Endothelial cell of umbilical vein (primary cell): ENCODE measurements at regions not wholly inside any gene's neighbourhood (a gene's known extent, or its start where the extent isn't known, plus 50 kb on each side); places are given as distances from the start of the nearest gene placed in this dataset.

ENCODE experiments used
- BruUV-seq: library from RNA; stranded (reverse); fragments of 400-500 nt; replicated peaks from 2 replicates; lab custom pipeline; 2021; lab: Mats Ljungman, UMichigan
- CTCF ChIA-PET: fragments of 300-600, 350-600 bp; sonication (Branson Sonifier 250); formaldehyde crosslinking; loops from one replicate; lab custom pipeline; 2021; ENCODE audit warnings: antibody characterized with exemption, inconsistent platforms; lab: Charles Lee
- POLR2A ChIA-PET: fragments of 300-600, 350-600 bp; sonication (Branson Sonifier 250); formaldehyde crosslinking; loops from one replicate; lab custom pipeline; 2021; ENCODE audit warnings: antibody characterized with exemption, inconsistent platforms; lab: Charles Lee
- DNase-seq: peaks from one replicate; pipeline ENCODE4 v3.0.0-alpha.2; 2011; ENCODE audit warnings: low read depth, low spot score
- FAIRE-seq: peaks from 2 replicates; lab custom pipeline; 2011; peaks lifted over from hg19 to GRCh38; lab: Jason Lieb, UNC
- H2AFZ ChIP-seq: 2 replicates; pipeline ENCODE4 v1.6.0; 2012; ENCODE audit warnings: low read depth, low read length, control low read depth, inconsistent platforms
- H3K27ac ChIP-seq: 2 replicates; pipeline ENCODE4 v1.5.1; 2011; ENCODE audit warnings: low read depth, mild to moderate bottlenecking, control low read depth, low read length, moderate library complexity; ENCODE audit not compliant: insufficient read depth
- H3K27me3 ChIP-seq, 2 experiments: 2 replicates each; pipeline versions ENCODE4 v1.6.0 to v1.6.1; 2011; ENCODE audit warnings: low read length in 2 of 2, mixed read lengths in 1 of 2; ENCODE audit not compliant: control insufficient read depth in 2 of 2, insufficient read depth in 2 of 2
- H3K36me3 ChIP-seq, 2 experiments: 2 replicates in 1 of 2; 3 replicates in 1 of 2; pipeline ENCODE4 v1.5.1; 2011; ENCODE audit warnings: low read length in 2 of 2, mild to moderate bottlenecking in 1 of 2, moderate library complexity in 1 of 2; ENCODE audit not compliant: control insufficient read depth in 2 of 2, insufficient read depth in 2 of 2; ENCODE audit errors: extremely low read depth in 1 of 2
- H3K4me1 ChIP-seq: 3 replicates; pipeline ENCODE4 v1.5.1; 2011; ENCODE audit warnings: mild to moderate bottlenecking, low read length; ENCODE audit not compliant: control insufficient read depth, insufficient read depth; ENCODE audit errors: extremely low read depth
- H3K4me2 ChIP-seq: 2 replicates; pipeline ENCODE4 v1.6.1; 2011; ENCODE audit warnings: low read length, control low read depth, mixed read lengths; ENCODE audit not compliant: insufficient read depth
- H3K4me3 ChIP-seq, 3 experiments: fragments of 200-600 bp in 1 of 3; sonication (generic), shearing (Covaris generic) in 1 of 3; replicated peaks in 1 of 3; 2 replicates each; pipeline ENCODE4 v1.5.1; 2011 to 2016; ENCODE audit warnings: control low read depth in 3 of 3, low read length in 3 of 3, mild to moderate bottlenecking in 2 of 3, inconsistent platforms in 1 of 3, low read depth in 1 of 3, moderate library complexity in 1 of 3; ENCODE audit not compliant: insufficient read depth in 1 of 3
- H3K79me2 ChIP-seq: 2 replicates; pipeline ENCODE4 v1.6.0; 2012; ENCODE audit warnings: low read length, inconsistent platforms; ENCODE audit not compliant: control insufficient read depth, insufficient read depth
- H3K9ac ChIP-seq: replicated peaks from 2 replicates; pipeline ENCODE3; 2011; ENCODE audit warnings: low read length, control low read depth; ENCODE audit not compliant: insufficient read depth; ENCODE audit errors: extremely low read depth
- H3K9me1 ChIP-seq: replicated peaks from 3 replicates; pipeline ENCODE4 v1.6.0; 2011; ENCODE audit warnings: mild to moderate bottlenecking, low read length; ENCODE audit not compliant: control insufficient read depth, insufficient read depth; ENCODE audit errors: extremely low read depth
- H3K9me3 ChIP-seq: replicated peaks from 2 replicates; pipeline ENCODE4 v1.5.1; 2012; ENCODE audit warnings: low read length, inconsistent platforms; ENCODE audit not compliant: control insufficient read depth, insufficient read depth
- H4K20me1 ChIP-seq: replicated peaks from 2 replicates; pipeline ENCODE3; 2011; ENCODE audit warnings: mild to moderate bottlenecking, low read length; ENCODE audit not compliant: control insufficient read depth, insufficient read depth; ENCODE audit errors: extremely low read depth
- CTCF ChIP-seq, 2 donors: IDR thresholded peaks; 1 replicate in 1 of 2; 2 replicates in 1 of 2; pipeline ENCODE4 v1.5.1; 2011; ENCODE audit warnings: low read length in 2 of 2, mild to moderate bottlenecking in 2 of 2, moderate library complexity in 2 of 2, control low read depth in 1 of 2, inconsistent platforms in 1 of 2, low read depth in 1 of 2; ENCODE audit not compliant: insufficient read depth in 1 of 2; ENCODE audit errors: extremely low read depth in 1 of 2
- EZH2 ChIP-seq: IDR thresholded peaks from 2 replicates; pipeline ENCODE4 v1.6.1; 2012; ENCODE audit warnings: borderline replicate concordance, low read depth, mild to moderate bottlenecking, moderate library complexity, low read length, inconsistent platforms; ENCODE audit not compliant: severe bottlenecking
- FOS ChIP-seq: IDR thresholded peaks from 2 replicates; pipeline ENCODE4 v1.6.1; 2011; ENCODE audit warnings: mild to moderate bottlenecking, low read length, moderate library complexity, borderline replicate concordance; ENCODE audit not compliant: insufficient read depth
- GATA2 ChIP-seq: IDR thresholded peaks from 2 replicates; pipeline ENCODE4 v1.7.0; 2011; ENCODE audit warnings: low read depth, mild to moderate bottlenecking, moderate library complexity, mixed read lengths, low read length; ENCODE audit not compliant: insufficient read length, insufficient read depth
- JUN ChIP-seq: IDR thresholded peaks from 2 replicates; pipeline ENCODE4 v1.6.1; 2011; ENCODE audit warnings: borderline replicate concordance, low read depth; ENCODE audit not compliant: insufficient read length, insufficient read depth
- MAX ChIP-seq: IDR thresholded peaks from 2 replicates; pipeline ENCODE4 v1.6.1; 2011; ENCODE audit not compliant: insufficient read depth, insufficient read length
- MYC ChIP-seq: IDR thresholded peaks from one replicate; pipeline ENCODE4 v1.6.1; 2011; ENCODE audit warnings: mild to moderate bottlenecking, low read depth, low read length
- POLR2A ChIP-seq: IDR thresholded peaks from 2 replicates; pipeline ENCODE4 v1.6.1; 2012; ENCODE audit warnings: low read depth, mild to moderate bottlenecking, control low read depth, low read length
- POLR2AphosphoS5 ChIP-seq: IDR thresholded peaks from 2 replicates; pipeline ENCODE4 v1.6.1; 2012; ENCODE audit warnings: low read depth, mild to moderate bottlenecking, control low read depth, low read length, moderate library complexity; ENCODE audit not compliant: insufficient read depth
- dilution Hi-C: fragments of 300-500 bp; cut with MboI; formaldehyde crosslinking; loops from one replicate; pipeline ENCODE4 v1.15.0; 2019; ENCODE audit warnings: low sequenced_read_pairs; ENCODE audit not compliant: extremely low pct_ligation_motif_present
- intact Hi-C: fragments of 100-400 bp; cut with micrococcal nuclease; formaldehyde crosslinking; loops from one replicate; pipeline ENCODE4 v1.10.0; 2022

- H3K9me3 ChIP-seq, result peaks cover 2% of the 10 kb centered on the region
- H2AFZ ChIP-seq, result no peak overlapping the region
- FAIRE-seq, result no peak
- no TSS peak for BruUV-seq
- TF ChIP-seq MAX (no peak), POLR2A (no peak), EZH2 (no peak), JUN (no peak), FOS (no peak), GATA2 (no peak), POLR2AphosphoS5 (no peak), MYC (no peak), CTCF (IDR thresholded peaks at IDR 0.05; ENCODE audit: extremely low read depth in 1 of 2, insufficient read depth in 1 of 2, low read depth in 1 of 2, low read length in 2 of 2) (no peak)
- H3K4me1 ChIP-seq, result no peaks in the 10 kb centered on the region
- H3K36me3 ChIP-seq, result no peaks in the 10 kb centered on the region
- no peak overlapping the region for H3K9ac ChIP-seq
- no peaks in the 10 kb centered on the region for H4K20me1 ChIP-seq
- no peak overlapping the region for H3K27ac ChIP-seq
- DNase-seq, result no peak
- H3K4me3 ChIP-seq, result no peak overlapping the region
- dilution Hi-C loops (no loop called here), intact Hi-C loops (no loop called here)
- CTCF ChIA-PET, result no interaction called here
- H3K79me2 ChIP-seq, result no peaks in the 10 kb centered on the region
- POLR2A ChIA-PET, result no interaction called here
- no peaks in the 10 kb centered on the region for H3K27me3 ChIP-seq
- H3K9me1 ChIP-seq, result no peaks in the 10 kb centered on the region
- H3K4me2 ChIP-seq, result no peak overlapping the region
These were observed 521.8 kb downstream of the NTRK3 start for GRCh38 chr15:87734571-87735373.
